Left kidney (tissue), 1 donor: ENCODE measurements at regions not wholly inside any gene's neighbourhood (a gene's known extent, or its start where the extent isn't known, plus 50 kb on each side); places are given as distances from the start of the nearest gene placed in this dataset.

Experiments used
- DNase-seq: peaks from one replicate; pipeline ENCODE4 v3.0.0-alpha.2; 2013

DNA sequence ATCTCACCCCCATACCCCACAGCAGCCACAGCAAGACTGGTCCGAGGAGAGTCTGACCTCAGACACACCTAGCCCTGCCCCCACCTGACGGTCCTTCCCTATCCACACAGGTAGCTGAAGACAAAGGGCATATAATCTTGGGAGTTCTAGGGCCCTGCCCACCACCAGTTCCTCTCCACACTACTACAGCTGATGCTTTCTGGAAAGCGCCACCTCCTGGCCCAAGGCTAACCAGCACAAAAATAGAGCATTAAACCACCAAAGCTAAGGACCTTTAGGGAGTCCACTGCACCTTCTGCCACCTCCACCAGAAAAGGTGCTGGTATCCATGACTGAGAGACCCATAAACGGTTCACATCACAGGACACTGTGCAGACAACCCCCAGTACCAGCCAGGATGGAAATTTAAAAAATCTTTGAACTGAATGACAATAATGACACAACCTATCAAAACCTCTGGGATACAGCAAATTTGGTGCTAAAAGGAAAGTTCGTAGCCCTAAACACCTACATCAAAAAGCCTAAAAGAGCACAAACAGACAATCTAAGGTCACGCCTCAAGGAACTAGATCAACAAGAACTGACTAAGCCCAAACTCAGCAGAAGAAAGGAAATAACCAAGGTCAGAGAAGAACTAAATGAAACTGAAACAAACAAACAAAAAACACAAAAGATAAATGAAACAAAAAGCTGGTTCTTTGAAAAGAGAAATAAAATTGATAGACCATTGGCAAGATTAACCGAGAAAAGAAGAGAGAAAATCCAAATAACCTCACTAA is 122.1 kb upstream of the TPRG1 start:
- no peak for DNase-seq

- DNase-seq: no peak
These were observed 118.4 kb upstream of the TPRG1 start for GRCh38 chr3:189053322-189053721.

- no peak for DNase-seq
These were observed 115.0 kb upstream of the TPRG1 start for GRCh38 chr3:189056646-189057335.

- DNase-seq: no peak
These were observed 114.4 kb upstream of the TPRG1 start for GRCh38 chr3:189057369-189057768.

DNA sequence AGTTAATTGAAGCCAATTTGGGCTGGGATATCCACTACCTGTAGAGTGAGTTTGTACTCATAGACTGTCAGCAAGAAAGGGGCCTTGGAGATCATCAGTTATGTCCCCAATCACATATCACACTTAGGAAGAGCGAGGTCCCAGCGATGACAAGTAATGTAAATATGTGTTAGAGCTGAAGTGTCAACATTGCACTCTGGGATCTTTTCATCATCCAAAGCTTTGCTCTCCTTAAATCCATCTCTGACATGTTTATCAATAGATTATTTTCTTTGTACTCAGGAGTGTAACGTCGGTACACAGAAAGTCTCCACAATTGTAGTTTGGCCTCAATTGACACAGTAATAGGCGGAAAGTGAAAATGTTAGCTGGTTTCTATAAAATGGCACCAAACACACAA is 113.7 kb upstream of the TPRG1 start:
- DNase-seq: no peak

DNA sequence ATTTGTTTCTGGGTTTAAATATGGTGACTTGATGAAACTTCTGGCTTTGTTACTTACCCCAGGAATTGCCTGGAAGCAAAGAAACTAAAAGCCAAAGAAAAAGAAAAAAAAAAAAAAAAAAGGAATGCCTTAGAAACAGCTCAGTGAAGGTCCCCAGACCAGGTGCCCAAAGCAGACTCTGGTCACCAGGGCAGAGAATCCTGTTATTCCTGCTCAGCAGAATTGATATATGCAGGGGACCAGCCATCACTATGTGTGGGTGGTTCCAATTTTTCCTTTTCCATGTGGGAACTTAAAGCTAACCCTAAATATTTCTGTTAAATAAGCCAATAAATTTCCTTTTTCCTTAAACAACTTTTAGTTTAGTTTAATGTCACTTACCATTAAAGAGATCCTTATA is 100.8 kb upstream of the TPRG1 start:
- DNase-seq: no peak

- DNase-seq: no peak
These were observed 100.3 kb upstream of the TPRG1 start for GRCh38 chr3:189071446-189071845.

GRCh38 chr3:189076449-189076848 is 95.3 kb upstream of the TPRG1 start:
- DNase-seq: no peak

DNA sequence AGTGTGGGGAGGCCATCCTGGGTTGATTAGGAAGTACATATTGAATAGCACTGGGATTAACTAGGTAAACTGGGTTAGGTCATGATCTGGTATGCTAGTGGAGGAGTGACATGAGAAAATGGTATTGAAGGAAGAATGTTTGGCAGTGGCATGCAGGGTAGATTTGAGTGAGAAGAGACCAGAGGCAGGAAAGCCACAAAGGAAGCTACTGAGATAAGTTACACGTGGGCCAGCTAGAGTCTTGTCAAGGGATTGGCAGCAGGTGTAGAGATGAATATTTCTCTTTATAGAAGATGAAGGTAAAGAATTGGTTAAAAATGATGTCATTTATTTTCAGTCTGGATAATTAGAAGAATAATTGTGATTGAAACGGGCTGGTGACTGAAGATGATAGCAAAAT is 91.0 kb upstream of the TPRG1 start:
- DNase-seq: no peak

DNA sequence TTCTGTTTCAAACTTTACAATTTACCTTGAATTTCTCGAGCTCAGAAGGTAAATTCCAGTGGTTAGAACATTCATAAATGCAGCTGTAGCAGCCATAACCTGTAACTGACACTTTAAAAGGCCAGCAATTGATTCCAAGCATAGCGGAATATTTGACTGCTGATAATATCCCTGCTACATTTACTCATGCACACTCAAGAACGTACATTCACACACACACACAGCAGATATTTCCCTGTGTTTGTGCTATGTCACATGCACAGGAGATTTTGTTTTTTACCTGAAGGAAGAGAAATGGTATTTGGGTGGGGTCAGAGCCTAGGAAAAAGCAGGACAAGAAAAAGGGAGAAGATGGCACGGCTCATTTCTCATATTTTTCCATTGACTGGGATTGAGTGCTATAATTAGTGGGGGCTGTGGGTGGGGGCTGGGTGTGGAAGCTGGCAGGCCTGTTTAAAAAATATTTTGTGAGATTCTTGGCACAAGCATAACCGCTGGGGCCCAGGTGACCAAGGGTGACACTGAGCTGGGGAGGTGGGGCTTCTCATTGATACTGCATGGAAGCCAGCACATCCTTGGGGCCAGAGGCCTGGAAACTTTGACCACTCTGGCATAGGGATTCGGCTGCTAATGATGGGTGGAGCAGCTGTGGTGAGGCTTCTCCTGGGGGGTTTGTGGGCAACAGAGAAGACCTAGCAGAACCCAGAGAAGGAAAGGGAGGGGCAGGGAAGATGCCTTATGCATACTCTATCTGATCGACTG is 88.9 kb upstream of the TPRG1 start:
- no peak for DNase-seq

DNA sequence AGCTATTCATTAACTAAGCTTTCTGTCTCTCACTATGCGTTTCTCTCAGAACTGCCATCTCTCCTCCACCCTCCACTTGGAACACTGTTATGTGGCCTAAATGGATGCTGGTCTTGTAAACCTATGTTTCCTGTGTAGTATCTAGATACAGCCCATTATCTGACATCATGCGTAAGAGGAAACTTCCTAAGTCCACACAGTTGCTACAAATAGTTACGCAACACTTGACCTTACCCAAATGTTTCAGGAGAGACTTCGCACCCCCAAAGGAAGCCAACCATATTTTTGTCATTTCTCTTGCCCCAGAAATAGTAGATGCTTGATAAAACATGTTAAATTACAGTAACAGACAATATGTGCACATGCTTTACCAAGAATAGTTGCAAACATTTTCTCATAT is 87.2 kb upstream of the TPRG1 start:
- no peak for DNase-seq

GRCh38 chr3:189092547-189092946 is 79.2 kb upstream of the TPRG1 start:
- no peak for DNase-seq

DNA sequence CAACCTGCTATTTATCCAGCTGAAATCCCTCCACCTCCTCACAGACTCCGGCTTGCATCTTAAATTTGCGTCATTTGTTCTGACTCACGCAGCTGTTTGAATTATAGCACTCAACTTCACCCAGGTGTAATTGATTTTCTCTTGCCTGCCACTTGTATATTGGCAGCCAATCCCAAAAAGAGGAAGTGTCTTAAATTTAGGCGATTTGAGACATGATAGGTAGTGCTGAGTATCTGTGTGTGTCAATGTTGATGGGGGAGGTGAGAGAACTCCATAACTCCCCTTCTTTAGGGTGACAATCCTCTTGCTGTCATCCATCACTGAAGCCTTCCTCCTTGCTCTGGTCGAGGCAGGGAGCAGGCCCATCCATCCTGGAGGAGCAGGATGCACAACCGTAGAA is 77.2 kb upstream of the TPRG1 start:
- DNase-seq: no peak

DNA sequence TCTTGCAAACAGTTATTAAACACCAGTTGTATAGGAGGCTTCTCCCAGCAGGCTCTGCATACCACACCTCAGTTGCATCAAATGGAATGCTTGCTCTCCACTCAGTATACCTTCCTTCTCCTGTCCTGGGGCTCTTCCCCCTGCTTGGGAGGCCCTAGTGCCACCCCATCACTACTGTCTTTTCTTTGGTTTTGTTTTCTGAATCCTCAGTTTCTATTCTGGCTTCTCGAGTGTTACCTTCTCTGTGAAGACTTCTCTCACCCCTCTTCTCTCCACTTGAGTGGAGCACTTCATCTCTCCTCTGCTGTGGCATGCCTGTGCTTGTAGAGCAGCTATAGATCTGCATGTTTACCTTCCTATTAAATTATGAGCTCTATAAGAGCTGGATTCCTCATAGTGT is 75.7 kb upstream of the TPRG1 start:
- no peak for DNase-seq

DNA sequence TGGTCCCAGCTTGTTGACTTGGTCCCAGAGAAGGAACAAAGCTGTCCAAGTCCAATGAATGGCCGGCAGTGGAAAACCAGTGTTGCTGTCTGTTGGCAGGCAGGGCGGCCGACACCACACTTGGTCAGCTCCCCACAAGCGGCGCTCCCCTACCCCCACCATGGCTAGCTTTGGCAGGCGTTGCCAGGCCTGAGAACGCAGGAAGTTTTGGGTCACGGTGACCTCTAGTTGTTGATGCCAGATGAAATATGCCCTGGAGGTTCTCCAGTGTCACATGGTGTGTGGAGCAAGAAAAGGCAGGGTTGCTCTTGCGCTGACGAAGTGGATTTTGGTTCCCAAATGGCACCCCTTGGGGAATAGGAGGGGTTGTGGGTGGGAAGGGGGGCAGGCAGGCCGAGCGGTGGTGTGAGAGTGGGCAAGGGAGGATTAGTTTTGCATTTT is 72.7 kb upstream of the TPRG1 start:
- no peak for DNase-seq

- no peak for DNase-seq
These were observed 72.1 kb upstream of the TPRG1 start for GRCh38 chr3:189099505-189100290.

- DNase-seq: no peak
These were observed 70.9 kb upstream of the TPRG1 start for GRCh38 chr3:189100866-189101265.

- no peak for DNase-seq
These were observed 70.2 kb upstream of the TPRG1 start for GRCh38 chr3:189101594-189101993.

DNA sequence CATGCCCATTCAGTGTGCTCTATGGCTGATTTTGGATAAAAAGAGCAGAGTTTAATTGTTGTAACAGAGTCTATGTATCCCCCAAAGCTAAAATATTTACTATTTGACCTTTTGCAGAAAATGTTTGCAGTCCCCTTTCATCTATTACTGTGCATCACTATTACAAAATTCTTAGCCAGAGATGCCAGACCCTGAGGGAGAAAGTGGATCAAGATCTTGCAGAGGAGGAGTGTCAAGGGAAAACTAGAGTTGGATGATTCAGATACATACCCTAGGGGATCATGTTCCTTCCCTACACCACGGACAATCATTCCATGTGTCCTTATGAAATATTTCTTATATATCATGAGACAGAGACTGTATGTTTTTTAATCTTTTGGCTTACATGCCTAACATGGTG is 68.6 kb upstream of the TPRG1 start:
- DNase-seq: no peak

DNA sequence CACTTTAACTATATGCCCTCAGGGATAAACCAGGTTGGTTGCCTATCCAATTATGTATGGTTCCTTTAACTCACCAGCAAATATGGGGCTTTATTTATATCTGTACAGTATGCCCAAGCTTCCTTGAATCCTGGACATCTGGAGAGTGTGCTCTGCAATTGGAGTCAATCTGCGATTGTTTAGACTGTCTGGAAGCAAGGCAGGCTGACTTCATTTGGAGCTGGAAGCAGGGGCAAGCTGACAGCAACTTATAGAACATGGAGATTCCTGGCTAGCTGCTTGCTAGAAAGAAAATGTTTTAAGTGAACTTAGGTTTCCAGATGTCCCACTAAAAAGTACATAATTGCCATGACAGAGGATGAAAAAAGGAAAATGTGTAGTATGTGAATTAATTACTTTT is 63.7 kb upstream of the TPRG1 start:
- DNase-seq: no peak

- no peak for DNase-seq
These were observed 63.0 kb upstream of the TPRG1 start for GRCh38 chr3:189108735-189109134.

GRCh38 chr3:189109145-189109544 is 62.6 kb upstream of the TPRG1 start:
- no peak for DNase-seq
